HG03175 (cell line): ENCODE measurements at regions not wholly inside any gene's neighbourhood (a gene's known extent, or its start where the extent isn't known, plus 50 kb on each side); places are given as distances from the start of the nearest gene placed in this dataset.

ENCODE experiments used
- ATAC-seq: cut with Tn5 transposase; IDR thresholded peaks from one replicate; pipeline ENCODE4 v1.9.1; 2021; ENCODE audit warnings: mild to moderate bottlenecking, moderate library complexity; ENCODE audit not compliant: unreplicated experiment

GRCh38 chr2:144333143-144333555 is 186.8 kb downstream of the ZEB2 start:
- no peak for ATAC-seq

GRCh38 chr2:144332356-144333142 is 187.4 kb downstream of the ZEB2 start:
- peak; percentile 93 for ATAC-seq

- peak; percentile 63 for ATAC-seq
These were observed 188.1 kb downstream of the ZEB2 start for GRCh38 chr2:144331674-144332355.

GRCh38 chr2:144330951-144331673 is 188.8 kb downstream of the ZEB2 start:
- ATAC-seq, result no peak

- no peak for ATAC-seq
These were observed 190.4 kb downstream of the ZEB2 start for GRCh38 chr2:144329472-144329871.

- no peak for ATAC-seq
These were observed 191.0 kb downstream of the ZEB2 start for GRCh38 chr2:144328938-144329337.

- ATAC-seq, result no peak
These were observed 193.1 kb downstream of the ZEB2 start for GRCh38 chr2:144326825-144327224.

- ATAC-seq, result peak; percentile 74
These were observed 194.8 kb downstream of the ZEB2 start for GRCh38 chr2:144325086-144325485.

GRCh38 chr2:144324446-144325045 is 195.4 kb downstream of the ZEB2 start:
- ATAC-seq, result peak; percentile 51

- ATAC-seq, result peak; percentile 47
These were observed 196.0 kb downstream of the ZEB2 start for GRCh38 chr2:144323946-144324345.

GRCh38 chr2:144322379-144322778 is 197.5 kb downstream of the ZEB2 start:
- ATAC-seq, result no peak

- no peak for ATAC-seq
These were observed 199.4 kb downstream of the ZEB2 start for GRCh38 chr2:144320491-144320890.

GRCh38 chr2:144317071-144317738 is 202.7 kb downstream of the ZEB2 start:
- ATAC-seq, result no peak

GRCh38 chr2:144310889-144311608 is 208.9 kb downstream of the ZEB2 start:
- ATAC-seq, result peak; percentile 65

GRCh38 chr2:144310484-144310883 is 209.4 kb downstream of the ZEB2 start:
- peak; percentile 57 for ATAC-seq

GRCh38 chr2:144307711-144308110 is 212.2 kb downstream of the ZEB2 start:
- ATAC-seq, result no peak

GRCh38 chr2:144304202-144304601 is 215.7 kb downstream of the ZEB2 start:
- no peak for ATAC-seq

- no peak for ATAC-seq
These were observed 219.3 kb downstream of the ZEB2 start for GRCh38 chr2:144300632-144301031.

- no peak for ATAC-seq
These were observed 229.6 kb downstream of the ZEB2 start for GRCh38 chr2:144290276-144290675.

- no peak for ATAC-seq
These were observed 231.5 kb downstream of the ZEB2 start for GRCh38 chr2:144288438-144288837.
